GM12878 (cell line): ENCODE measurements at regions not wholly inside any gene's neighbourhood (a gene's known extent, or its start where the extent isn't known, plus 50 kb on each side); places are given as distances from the start of the nearest gene placed in this dataset.

ENCODE experiments used
- CTCF ChIP-seq, 3 experiments: IDR thresholded peaks in 2 of 3; conservative IDR thresholded peaks in 1 of 3; 2 replicates each; pipeline ENCODE4 v1.5.1; 2011; ENCODE audit warnings: low read depth in 3 of 3, low read length in 3 of 3, mild to moderate bottlenecking in 3 of 3, control low read depth in 2 of 3, moderate library complexity in 2 of 3, inconsistent platforms in 1 of 3, mixed read lengths in 1 of 3; ENCODE audit not compliant: control insufficient read depth in 2 of 3, insufficient read depth in 1 of 3; ENCODE audit errors: extremely low read depth in 1 of 3
- NFIC ChIP-seq: IDR thresholded peaks from 2 replicates; pipeline ENCODE4 v1.6.1; 2012; ENCODE audit warnings: low read depth, mild to moderate bottlenecking, inconsistent platforms, low read length, moderate library complexity

DNA sequence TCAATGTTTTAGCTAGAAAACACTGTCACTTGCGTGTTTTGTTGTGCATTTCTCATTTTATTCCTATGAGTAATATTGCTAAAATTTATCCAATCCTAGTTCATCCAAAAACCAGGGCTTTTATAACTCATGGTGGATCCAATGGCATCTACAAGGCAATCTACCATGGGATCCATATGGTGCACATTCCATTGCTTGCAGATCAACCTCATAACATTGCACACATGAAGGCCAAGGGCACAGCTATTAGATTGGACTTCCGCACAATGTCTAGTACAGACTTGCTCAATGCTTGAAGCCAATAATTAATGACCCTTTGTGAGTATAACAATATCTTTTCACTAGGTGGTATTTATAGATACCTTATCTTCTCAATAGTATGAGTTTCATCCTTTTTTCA lies 57.2 kb upstream of the UGT2B7 start:
- TF ChIP-seq CTCF (IDR thresholded peaks at IDR 0.05 in 2 of 3, conservative IDR thresholded peaks at IDR 0.05 in 1 of 3; ENCODE audit: control insufficient read depth in 2 of 3, extremely low read depth in 1 of 3, insufficient read depth in 1 of 3, low read depth in 3 of 3, low read length in 3 of 3) (no peak), NFIC (no peak)
